ENCODE measurements at regions not wholly inside any gene's neighbourhood (a gene's known extent, or its start where the extent isn't known, plus 50 kb on each side); places are given as distances from the start of the nearest gene placed in this dataset.

GRCh38 chr5:52673495-52673894, 114.2 kb upstream of the ITGA1 start:
- no peak for DNase-seq

GRCh38 chr5:52674815-52675545, 112.7 kb upstream of the ITGA1 start:
- DNase-seq, result peak in 1 of 3 donors; percentile 37

- no peak for DNase-seq
These were observed 105.2 kb upstream of the ITGA1 start for GRCh38 chr5:52682492-52682891.

GRCh38 chr5:52684051-52684450, 103.7 kb upstream of the ITGA1 start:
- no peak for DNase-seq

- no peak for DNase-seq
These were observed 102.2 kb upstream of the ITGA1 start for GRCh38 chr5:52685566-52685965.

- DNase-seq, result no peak
These were observed 101.7 kb upstream of the ITGA1 start for GRCh38 chr5:52685971-52686370.

GRCh38 chr5:52690236-52690768, 97.4 kb upstream of the ITGA1 start:
- peak in 1 of 3 donors; percentile 46 for DNase-seq

GRCh38 chr5:52692039-52692438, 95.7 kb upstream of the ITGA1 start:
- DNase-seq, result peak in 1 of 3 donors; percentile 49

- no peak for DNase-seq
These were observed 95.1 kb upstream of the ITGA1 start for GRCh38 chr5:52692606-52693005.

GRCh38 chr5:52693280-52693679, 94.4 kb upstream of the ITGA1 start:
- peak in 1 of 3 donors; percentile 45 for DNase-seq

GRCh38 chr5:52693836-52694235, 93.9 kb upstream of the ITGA1 start:
- no peak for DNase-seq

- DNase-seq, result peak in 1 of 3 donors; percentile 44
These were observed 93.1 kb upstream of the ITGA1 start for GRCh38 chr5:52694648-52695047.

- DNase-seq, result peak in 1 of 3 donors; percentile 33
These were observed 84.8 kb upstream of the ITGA1 start for GRCh38 chr5:52702877-52703276.

GRCh38 chr5:52703321-52703720, 84.4 kb upstream of the ITGA1 start:
- no peak for DNase-seq

- peak in 1 of 3 donors; percentile 25 for DNase-seq
These were observed 82.0 kb upstream of the ITGA1 start for GRCh38 chr5:52705720-52706119.

GRCh38 chr5:52706775-52707174, 80.9 kb upstream of the ITGA1 start:
- DNase-seq, result no peak

GRCh38 chr5:52707616-52708015, 80.1 kb upstream of the ITGA1 start:
- no peak for DNase-seq

- peak in 1 of 3 donors; percentile 26 for DNase-seq
These were observed 79.3 kb upstream of the ITGA1 start for GRCh38 chr5:52708463-52708862.

- DNase-seq, result peak in 1 of 3 donors; percentile 33
These were observed 78.4 kb upstream of the ITGA1 start for GRCh38 chr5:52709167-52709925.

- DNase-seq, result no peak
These were observed 77.3 kb upstream of the ITGA1 start for GRCh38 chr5:52710310-52710971.

GRCh38 chr5:52710972-52711596, 76.6 kb upstream of the ITGA1 start:
- DNase-seq, result no peak

- no peak for DNase-seq
These were observed 75.4 kb upstream of the ITGA1 start for GRCh38 chr5:52712354-52712753.
